Ovary (tissue), 7 donors: ENCODE measurements at regions not wholly inside any gene's neighbourhood (a gene's known extent, or its start where the extent isn't known, plus 50 kb on each side); places are given as distances from the start of the nearest gene placed in this dataset.

Experiments used
- DNase-seq, 5 donors: peaks; one replicate each; pipeline ENCODE4 v3.0.0-alpha.2; 2019 to 2020
- H3K27ac ChIP-seq, 2 donors: fragments of 200-600 bp; one replicate each; pipeline versions ENCODE4 v1.5.1 to v1.8.0; 2019 to 2022
- H3K27me3 ChIP-seq: fragments of 200-600 bp; one replicate; pipeline ENCODE4 v1.8.0; 2022
- H3K36me3 ChIP-seq: fragments of 200-600 bp; sonication (generic); one replicate; pipeline ENCODE4 v1.5.1; 2019
- H3K4me1 ChIP-seq: one replicate; pipeline ENCODE4 v1.8.1; 2013; ENCODE audit warnings: mild to moderate bottlenecking, moderate library complexity; ENCODE audit not compliant: insufficient read depth
- H3K4me3 ChIP-seq: fragments of 200-600 bp; sonication (generic); one replicate; pipeline ENCODE4 v1.5.1; 2017
- H3K9me3 ChIP-seq, 2 donors: fragments of 200-600 bp in 1 of 2; sonication (generic) in 1 of 2; one replicate each; pipeline versions ENCODE4 v1.5.1 to v1.8.1; 2013 to 2019; ENCODE audit warnings: mild to moderate bottlenecking in 1 of 2, moderate library complexity in 1 of 2
- EP300 ChIP-seq: sonication (generic); formaldehyde crosslinking; IDR thresholded peaks from one replicate; pipeline ENCODE4 v1.6.1; 2017; ENCODE audit warnings: antibody characterized with exemption
- POLR2A ChIP-seq: fragments of 450-650 bp; IDR thresholded peaks from one replicate; pipeline ENCODE4 v1.6.1; 2017; ENCODE audit warnings: antibody characterized with exemption, mild to moderate bottlenecking, moderate library complexity
- WGBS, 3 donors: extraction: QIAGEN DNeasy Blood & Tissue Kit in 1 of 3; methylation state at CpG; one replicate each; pipeline versions ENCODE4 v1.1.5 to v1.1.7; 2013 to 2017; 5-methylcytosine and 5-hydroxymethylcytosine counted together
- intact Hi-C, 4 donors: fragments of 100-400 bp; cut with DNase I; formaldehyde crosslinking; loops; one replicate each; pipeline versions ENCODE4 v1.11.0 to v1.15.1; 2022 to 2023
- TF ChIP-seq, protein P1 (sequence below), 3 donors: fragments of 450-650 bp in 2 of 3; fragments of 200-600 bp in 1 of 3; IDR thresholded peaks; one replicate each; pipeline versions ENCODE4 v1.5.1 to v1.8.0; 2016 to 2022; ENCODE audit warnings: antibody characterized with exemption in 3 of 3, mild to moderate bottlenecking in 1 of 3
- donor health status: DM: no; HTN: no; CAD: no; lungs with moderate emphysema.
- donor health status: DM: no; HTN: no; CAD: no.
- donor health status: Bipolar disorder and iron deficiency.
- donor health status: DM: no; HTN: no; CAD: no.
- donor health status: DM: yes; HTN: yes; CAD: no.

DNA sequence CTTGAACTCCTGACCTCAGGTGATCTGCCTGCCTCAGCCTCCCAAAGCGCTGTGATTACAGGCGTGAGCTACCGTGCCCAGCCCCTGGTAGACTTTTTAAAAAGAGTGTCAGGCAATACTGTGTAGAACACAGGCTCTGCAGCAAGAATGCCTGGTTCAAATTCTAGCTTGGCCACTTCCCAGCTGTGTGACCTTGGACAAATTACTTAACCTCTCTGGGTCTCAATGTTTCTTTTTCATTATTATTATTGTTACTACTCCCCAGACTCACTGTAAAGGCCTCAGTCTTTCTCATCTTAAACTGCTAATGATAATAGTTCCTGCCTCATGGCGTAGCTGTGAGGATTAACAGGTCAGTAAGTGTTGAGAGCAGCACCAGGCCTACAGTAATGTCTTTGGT is 114.3 kb downstream of the LITAF start:
- Histone ChIP-seq H3K27me3 (no peaks in the 10 kb centered on the region), H3K4me1 (no peaks in the 10 kb centered on the region), H3K9me3 (no peaks in the 10 kb centered on the region), H3K36me3 (no peaks in the 10 kb centered on the region), H3K27ac (no peak overlapping the region), H3K4me3 (no peak overlapping the region)
- intact Hi-C loops = no loop called here
- 81 to 92% (median 85%) methylated on average over 4 of the region's 4 CpGs for WGBS, 3 donors
- no peak for TF ChIP-seq POLR2A
- no peak for TF ChIP-seq EP300
- TF ChIP-seq, protein P1, sequence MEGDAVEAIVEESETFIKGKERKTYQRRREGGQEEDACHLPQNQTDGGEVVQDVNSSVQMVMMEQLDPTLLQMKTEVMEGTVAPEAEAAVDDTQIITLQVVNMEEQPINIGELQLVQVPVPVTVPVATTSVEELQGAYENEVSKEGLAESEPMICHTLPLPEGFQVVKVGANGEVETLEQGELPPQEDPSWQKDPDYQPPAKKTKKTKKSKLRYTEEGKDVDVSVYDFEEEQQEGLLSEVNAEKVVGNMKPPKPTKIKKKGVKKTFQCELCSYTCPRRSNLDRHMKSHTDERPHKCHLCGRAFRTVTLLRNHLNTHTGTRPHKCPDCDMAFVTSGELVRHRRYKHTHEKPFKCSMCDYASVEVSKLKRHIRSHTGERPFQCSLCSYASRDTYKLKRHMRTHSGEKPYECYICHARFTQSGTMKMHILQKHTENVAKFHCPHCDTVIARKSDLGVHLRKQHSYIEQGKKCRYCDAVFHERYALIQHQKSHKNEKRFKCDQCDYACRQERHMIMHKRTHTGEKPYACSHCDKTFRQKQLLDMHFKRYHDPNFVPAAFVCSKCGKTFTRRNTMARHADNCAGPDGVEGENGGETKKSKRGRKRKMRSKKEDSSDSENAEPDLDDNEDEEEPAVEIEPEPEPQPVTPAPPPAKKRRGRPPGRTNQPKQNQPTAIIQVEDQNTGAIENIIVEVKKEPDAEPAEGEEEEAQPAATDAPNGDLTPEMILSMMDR (IDR thresholded peaks at IDR 0.05) = no peak
- DNase-seq = no peak

GRCh38 chr16:11472851-11473250 is 113.9 kb downstream of the LITAF start:
- 87 to 91% (median 89%) methylated on average over 9 of the region's 9 CpGs for WGBS, 3 donors
- Histone ChIP-seq H3K4me1 (no peaks in the 10 kb centered on the region), H3K4me3 (no peak overlapping the region), H3K36me3 (no peaks in the 10 kb centered on the region), H3K9me3 (no peaks in the 10 kb centered on the region), H3K27me3 (no peaks in the 10 kb centered on the region), H3K27ac (no peak overlapping the region)
- TF ChIP-seq EP300 (no peak), POLR2A (no peak)
- TF ChIP-seq, protein P1 (IDR thresholded peaks at IDR 0.05) = no peak
- no peak for DNase-seq
- intact Hi-C loops = no loop called here

DNA sequence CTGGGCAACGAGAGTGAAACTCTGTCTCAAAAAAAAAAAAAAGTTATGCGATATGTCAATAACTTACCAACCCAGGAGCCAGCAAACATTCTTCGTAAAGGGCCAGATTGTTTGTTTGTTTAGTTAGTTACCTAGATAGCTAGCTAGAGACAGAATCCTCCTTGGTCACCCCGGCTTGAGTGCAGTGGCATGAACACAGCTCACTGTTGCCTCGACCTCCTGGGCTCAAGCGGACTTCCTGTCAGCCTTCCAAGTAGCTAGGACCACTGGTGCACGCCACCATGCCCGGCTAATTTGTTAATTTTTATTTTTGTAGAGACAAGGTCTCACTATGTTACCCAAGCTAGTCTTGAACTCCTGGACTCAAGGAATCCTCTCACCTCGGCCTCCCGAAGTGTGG is 113.0 kb downstream of the LITAF start:
- DNase-seq = no peak
- no peaks in the 10 kb centered on the region for H3K9me3 ChIP-seq
- TF ChIP-seq EP300 (no peak), POLR2A (no peak)
- TF ChIP-seq, protein P1 (IDR thresholded peaks at IDR 0.05) = no peak
- no peak overlapping the region for H3K4me3 ChIP-seq
- WGBS, 3 donors = 69 to 95% (median 87%) methylated on average over 10 of the region's 10 CpGs
- no peaks in the 10 kb centered on the region for H3K36me3 ChIP-seq
- intact Hi-C loops = no loop called here
- no peaks in the 10 kb centered on the region for H3K4me1 ChIP-seq
- no peak overlapping the region for H3K27ac ChIP-seq
- H3K27me3 ChIP-seq = no peaks in the 10 kb centered on the region

DNA sequence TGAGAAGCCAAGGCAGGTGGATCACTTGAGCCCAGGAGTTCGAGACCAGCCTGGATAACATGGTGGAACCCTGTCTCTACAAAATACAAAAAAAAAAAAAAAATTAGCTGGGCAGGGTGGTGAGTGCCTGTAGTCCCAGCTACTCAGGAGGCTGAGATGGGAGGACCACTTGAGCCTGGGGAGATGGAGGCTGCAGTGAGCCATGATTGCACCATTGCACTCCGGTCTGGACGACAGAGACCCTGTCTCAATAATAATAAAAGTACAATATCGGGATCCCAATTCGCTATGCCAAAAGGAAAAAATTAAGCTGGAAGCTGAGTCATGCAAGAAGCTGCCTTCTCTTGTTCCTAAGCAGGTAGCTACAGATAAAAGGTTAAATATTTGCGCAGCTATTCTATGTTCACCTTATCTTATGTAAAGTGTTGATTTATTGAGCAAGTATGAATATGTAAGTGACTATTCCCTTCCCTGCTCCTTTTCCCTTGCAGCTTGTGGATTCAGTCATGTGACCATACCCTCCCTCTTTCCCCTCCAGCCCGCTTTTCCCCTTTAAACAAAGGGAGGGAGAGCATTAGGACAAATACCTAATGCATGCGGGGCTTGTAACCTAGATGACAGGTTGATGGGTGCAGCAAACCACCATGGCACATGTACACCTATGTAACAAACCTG is 112.0 kb downstream of the LITAF start:
- H3K4me1 ChIP-seq = no peaks in the 10 kb centered on the region
- H3K9me3 ChIP-seq = no peaks in the 10 kb centered on the region
- no peak for DNase-seq
- no peak overlapping the region for H3K27ac ChIP-seq
- intact Hi-C loops = no loop called here
- TF ChIP-seq POLR2A = no peak
- TF ChIP-seq, protein P1 (IDR thresholded peaks at IDR 0.05) = no peak
- no peak for TF ChIP-seq EP300
- H3K27me3 ChIP-seq = no peaks in the 10 kb centered on the region
- no peak overlapping the region for H3K4me3 ChIP-seq
- H3K36me3 ChIP-seq = no peaks in the 10 kb centered on the region
- WGBS, 3 donors = 64 to 86% (median 78%) methylated on average over 8 of the region's 8 CpGs
